Muscle layer of colon (tissue), 2 donors: ENCODE measurements at regions not wholly inside any gene's neighbourhood (a gene's known extent, or its start where the extent isn't known, plus 50 kb on each side); places are given as distances from the start of the nearest gene placed in this dataset.

Source experiments
- H3K27ac ChIP-seq: one replicate; pipeline ENCODE4 v1.7.0; 2013; ENCODE audit warnings: low read depth, mild to moderate bottlenecking, low read length, moderate library complexity
- H3K27me3 ChIP-seq, 2 donors: one replicate each; pipeline ENCODE4 v1.7.0; 2013; ENCODE audit warnings: low read length in 2 of 2, mild to moderate bottlenecking in 2 of 2; ENCODE audit not compliant: insufficient read depth in 2 of 2, control insufficient read depth in 1 of 2
- H3K36me3 ChIP-seq: one replicate; pipeline ENCODE4 v1.7.0; 2013; ENCODE audit warnings: mild to moderate bottlenecking, low read length; ENCODE audit not compliant: insufficient read depth
- H3K4me1 ChIP-seq: one replicate; pipeline ENCODE4 v1.7.0; 2013; ENCODE audit warnings: mild to moderate bottlenecking, low read length; ENCODE audit not compliant: insufficient read depth
- H3K4me3 ChIP-seq, 2 donors: one replicate each; pipeline ENCODE4 v1.7.0; 2013; ENCODE audit warnings: low read length in 2 of 2, low read depth in 1 of 2, mild to moderate bottlenecking in 1 of 2, moderate library complexity in 1 of 2
- H3K9ac ChIP-seq: one replicate; pipeline ENCODE4 v1.7.0; 2013; ENCODE audit warnings: low read length
- H3K9me3 ChIP-seq: one replicate; pipeline ENCODE4 v1.7.0; 2013; ENCODE audit warnings: mild to moderate bottlenecking, low read length
- donor health status: abdominal sarcoma.
- donor health status: Adenocarcinoma of cecum.

- H3K36me3 ChIP-seq: no peaks in the 10 kb centered on the region
- no peak overlapping the region for H3K27ac ChIP-seq
- H3K9ac ChIP-seq: no peak overlapping the region
- H3K4me1 ChIP-seq: no peaks in the 10 kb centered on the region
- no peak overlapping the region for H3K4me3 ChIP-seq
- no peaks in the 10 kb centered on the region for H3K27me3 ChIP-seq
- H3K9me3 ChIP-seq: no peaks in the 10 kb centered on the region
Measured at GRCh38 chr4:125727931-125728330, 413.2 kb downstream of the FAT4 start.

GRCh38 chr4:125728568-125728967 lies 413.8 kb downstream of the FAT4 start:
- no peak overlapping the region for H3K27ac ChIP-seq
- H3K9ac ChIP-seq: no peak overlapping the region
- H3K36me3 ChIP-seq: no peaks in the 10 kb centered on the region
- H3K9me3 ChIP-seq: no peaks in the 10 kb centered on the region
- H3K4me3 ChIP-seq: no peak overlapping the region
- no peaks in the 10 kb centered on the region for H3K27me3 ChIP-seq
- H3K4me1 ChIP-seq: no peaks in the 10 kb centered on the region

- no peak overlapping the region for H3K9ac ChIP-seq
- no peaks in the 10 kb centered on the region for H3K4me1 ChIP-seq
- H3K9me3 ChIP-seq: no peaks in the 10 kb centered on the region
- H3K27ac ChIP-seq: no peak overlapping the region
- no peaks in the 10 kb centered on the region for H3K27me3 ChIP-seq
- no peaks in the 10 kb centered on the region for H3K36me3 ChIP-seq
- no peak overlapping the region for H3K4me3 ChIP-seq
Measured at GRCh38 chr4:125729171-125729570, 414.4 kb downstream of the FAT4 start.

GRCh38 chr4:125732632-125733031 lies 417.9 kb downstream of the FAT4 start:
- Histone ChIP-seq H3K27me3 (no peaks in the 10 kb centered on the region), H3K4me1 (peaks cover 7% of the 10 kb centered on the region), H3K9ac (no peak overlapping the region)

GRCh38 chr4:125734504-125734903 lies 419.7 kb downstream of the FAT4 start:
- no peaks in the 10 kb centered on the region for H3K36me3 ChIP-seq
- H3K27me3 ChIP-seq: no peaks in the 10 kb centered on the region
- no peaks in the 10 kb centered on the region for H3K9me3 ChIP-seq
- peaks cover 7% of the 10 kb centered on the region for H3K4me1 ChIP-seq
- H3K9ac ChIP-seq: no peak overlapping the region
- no peak overlapping the region for H3K4me3 ChIP-seq
- H3K27ac ChIP-seq: no peak overlapping the region

More at GRCh38 chr4:125732632-125733031, 417.9 kb downstream of the FAT4 start:
- Histone ChIP-seq H3K4me3 (no peak overlapping the region), H3K36me3 (no peaks in the 10 kb centered on the region), H3K9me3 (no peaks in the 10 kb centered on the region), H3K27ac (no peak overlapping the region)

GRCh38 chr4:125735102-125735501 lies 420.3 kb downstream of the FAT4 start:
- Histone ChIP-seq H3K9ac (no peak overlapping the region), H3K27me3 (no peaks in the 10 kb centered on the region), H3K9me3 (no peaks in the 10 kb centered on the region), H3K27ac (no peak overlapping the region), H3K4me1 (peaks cover 7% of the 10 kb centered on the region), H3K4me3 (no peak overlapping the region), H3K36me3 (no peaks in the 10 kb centered on the region)

- Histone ChIP-seq H3K4me3 (no peak overlapping the region), H3K9me3 (no peaks in the 10 kb centered on the region), H3K4me1 (peaks cover 7% of the 10 kb centered on the region), H3K9ac (no peak overlapping the region), H3K27me3 (no peaks in the 10 kb centered on the region), H3K27ac (no peak overlapping the region), H3K36me3 (no peaks in the 10 kb centered on the region)
Measured at GRCh38 chr4:125736057-125736456, 421.3 kb downstream of the FAT4 start.

GRCh38 chr4:125739760-125740159 lies 425.0 kb downstream of the FAT4 start:
- H3K4me1 ChIP-seq: peaks cover 5% of the 10 kb centered on the region
- no peak overlapping the region for H3K27ac ChIP-seq
- H3K36me3 ChIP-seq: no peaks in the 10 kb centered on the region
- H3K9me3 ChIP-seq: no peaks in the 10 kb centered on the region
- no peaks in the 10 kb centered on the region for H3K27me3 ChIP-seq
- H3K4me3 ChIP-seq: no peak overlapping the region
- H3K9ac ChIP-seq: no peak overlapping the region

GRCh38 chr4:125741825-125742452 lies 427.2 kb downstream of the FAT4 start:
- H3K4me3 ChIP-seq: no peak overlapping the region
- H3K9ac ChIP-seq: no peak overlapping the region
- H3K27me3 ChIP-seq: no peaks in the 10 kb centered on the region
- H3K27ac ChIP-seq: no peak overlapping the region
- no peaks in the 10 kb centered on the region for H3K36me3 ChIP-seq
- no peaks in the 10 kb centered on the region for H3K4me1 ChIP-seq
- no peaks in the 10 kb centered on the region for H3K9me3 ChIP-seq

- no peaks in the 10 kb centered on the region for H3K36me3 ChIP-seq
- H3K4me1 ChIP-seq: no peaks in the 10 kb centered on the region
- no peak overlapping the region for H3K27ac ChIP-seq
- no peaks in the 10 kb centered on the region for H3K9me3 ChIP-seq
- H3K9ac ChIP-seq: no peak overlapping the region
- no peaks in the 10 kb centered on the region for H3K27me3 ChIP-seq
- H3K4me3 ChIP-seq: no peak overlapping the region
Measured at GRCh38 chr4:125744891-125745364, 430.2 kb downstream of the FAT4 start.

- Histone ChIP-seq H3K4me1 (no peaks in the 10 kb centered on the region), H3K27ac (no peak overlapping the region), H3K9ac (no peak overlapping the region), H3K4me3 (no peak overlapping the region), H3K9me3 (no peaks in the 10 kb centered on the region), H3K36me3 (no peaks in the 10 kb centered on the region), H3K27me3 (no peaks in the 10 kb centered on the region)
Measured at GRCh38 chr4:125749354-125749753, 434.6 kb downstream of the FAT4 start.

- H3K27ac ChIP-seq: no peak overlapping the region
- H3K4me3 ChIP-seq: no peak overlapping the region
- H3K9me3 ChIP-seq: no peaks in the 10 kb centered on the region
- no peaks in the 10 kb centered on the region for H3K4me1 ChIP-seq
- H3K9ac ChIP-seq: no peak overlapping the region
- H3K36me3 ChIP-seq: no peaks in the 10 kb centered on the region
- no peaks in the 10 kb centered on the region for H3K27me3 ChIP-seq
Measured at GRCh38 chr4:125750399-125750798, 435.6 kb downstream of the FAT4 start.
